Testis (tissue), 2 donors: ENCODE measurements at regions not wholly inside any gene's neighbourhood (a gene's known extent, or its start where the extent isn't known, plus 50 kb on each side); places are given as distances from the start of the nearest gene placed in this dataset.

Experiments
- DNase-seq: peaks from one replicate; pipeline ENCODE4 v3.0.0-alpha.2; 2019
- H3K27ac ChIP-seq, 2 donors: fragments of 200-600 bp; sonication (generic); one replicate each; pipeline ENCODE4 v1.5.1; 2019
- H3K27me3 ChIP-seq: fragments of 200-600 bp; sonication (generic); one replicate; pipeline ENCODE4 v1.5.1; 2019
- H3K36me3 ChIP-seq: fragments of 200-600 bp; sonication (generic); one replicate; pipeline ENCODE4 v1.5.1; 2017; ENCODE audit warnings: low read depth; ENCODE audit errors: missing control alignments
- H3K4me1 ChIP-seq: fragments of 200-600 bp; sonication (generic); one replicate; pipeline ENCODE4 v1.5.1; 2019
- H3K4me3 ChIP-seq, 2 donors: fragments of 200-600 bp; sonication (generic); one replicate each; pipeline ENCODE4 v1.5.1; 2017 to 2019
- H3K9me3 ChIP-seq: fragments of 200-600 bp; sonication (generic); one replicate; pipeline ENCODE4 v1.5.1; 2017
- POLR2A ChIP-seq: fragments of 450-650 bp; IDR thresholded peaks from one replicate; pipeline ENCODE4 v1.6.1; 2017; ENCODE audit warnings: antibody characterized with exemption, mild to moderate bottlenecking, moderate library complexity
- WGBS, 2 donors: methylation state at CpG; one replicate each; pipeline ENCODE4 v1.1.5; 2018; 5-methylcytosine and 5-hydroxymethylcytosine counted together
- intact Hi-C: fragments of 100-400 bp; cut with DNase I; formaldehyde crosslinking; loops from one replicate; pipeline ENCODE4 v1.15.1; 2023; ENCODE audit warnings: low total_unique reads
- TF ChIP-seq, protein P1 (sequence below), 3 experiments: fragments of 450-650 bp in 2 of 3; fragments of 200-600 bp in 1 of 3; sonication (generic) in 1 of 3; IDR thresholded peaks; one replicate each; pipeline ENCODE4 v1.5.1; 2016 to 2019; ENCODE audit warnings: antibody characterized with exemption in 3 of 3, mild to moderate bottlenecking in 2 of 3, moderate library complexity in 1 of 3

DNA sequence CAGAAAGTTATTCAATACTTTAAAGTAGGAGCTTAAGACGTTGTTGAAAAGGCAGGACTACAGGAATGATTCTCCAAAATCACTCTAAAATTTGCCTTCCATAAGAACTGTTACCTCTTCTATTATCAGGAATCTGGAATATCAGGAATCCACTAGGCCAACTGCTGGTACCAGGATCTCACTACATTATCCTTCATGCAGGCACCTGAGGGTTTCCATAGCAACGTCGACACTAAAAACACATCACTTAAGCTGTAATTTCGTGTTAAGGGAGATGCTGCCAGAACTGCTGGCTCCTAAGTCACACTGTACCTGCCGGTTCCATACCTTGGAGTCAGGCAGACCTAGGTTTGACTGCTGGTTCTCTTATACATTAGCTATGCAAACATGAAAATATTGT lies 139.7 kb upstream of the C1orf87 start:
- H3K36me3 ChIP-seq: no peaks in the 10 kb centered on the region
- no peak overlapping the region for H3K4me3 ChIP-seq
- H3K27me3 ChIP-seq: no peaks in the 10 kb centered on the region
- DNase-seq: no peak
- 74 to 83% methylated on average over 5 of the region's 5 CpGs for WGBS, 2 donors
- H3K9me3 ChIP-seq: no peaks in the 10 kb centered on the region
- no peaks in the 10 kb centered on the region for H3K4me1 ChIP-seq
- no peak for TF ChIP-seq POLR2A
- TF ChIP-seq, protein P1, sequence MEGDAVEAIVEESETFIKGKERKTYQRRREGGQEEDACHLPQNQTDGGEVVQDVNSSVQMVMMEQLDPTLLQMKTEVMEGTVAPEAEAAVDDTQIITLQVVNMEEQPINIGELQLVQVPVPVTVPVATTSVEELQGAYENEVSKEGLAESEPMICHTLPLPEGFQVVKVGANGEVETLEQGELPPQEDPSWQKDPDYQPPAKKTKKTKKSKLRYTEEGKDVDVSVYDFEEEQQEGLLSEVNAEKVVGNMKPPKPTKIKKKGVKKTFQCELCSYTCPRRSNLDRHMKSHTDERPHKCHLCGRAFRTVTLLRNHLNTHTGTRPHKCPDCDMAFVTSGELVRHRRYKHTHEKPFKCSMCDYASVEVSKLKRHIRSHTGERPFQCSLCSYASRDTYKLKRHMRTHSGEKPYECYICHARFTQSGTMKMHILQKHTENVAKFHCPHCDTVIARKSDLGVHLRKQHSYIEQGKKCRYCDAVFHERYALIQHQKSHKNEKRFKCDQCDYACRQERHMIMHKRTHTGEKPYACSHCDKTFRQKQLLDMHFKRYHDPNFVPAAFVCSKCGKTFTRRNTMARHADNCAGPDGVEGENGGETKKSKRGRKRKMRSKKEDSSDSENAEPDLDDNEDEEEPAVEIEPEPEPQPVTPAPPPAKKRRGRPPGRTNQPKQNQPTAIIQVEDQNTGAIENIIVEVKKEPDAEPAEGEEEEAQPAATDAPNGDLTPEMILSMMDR (IDR thresholded peaks at IDR 0.05): no peak
- intact Hi-C loops: no loop called here
- no peak overlapping the region for H3K27ac ChIP-seq

DNA sequence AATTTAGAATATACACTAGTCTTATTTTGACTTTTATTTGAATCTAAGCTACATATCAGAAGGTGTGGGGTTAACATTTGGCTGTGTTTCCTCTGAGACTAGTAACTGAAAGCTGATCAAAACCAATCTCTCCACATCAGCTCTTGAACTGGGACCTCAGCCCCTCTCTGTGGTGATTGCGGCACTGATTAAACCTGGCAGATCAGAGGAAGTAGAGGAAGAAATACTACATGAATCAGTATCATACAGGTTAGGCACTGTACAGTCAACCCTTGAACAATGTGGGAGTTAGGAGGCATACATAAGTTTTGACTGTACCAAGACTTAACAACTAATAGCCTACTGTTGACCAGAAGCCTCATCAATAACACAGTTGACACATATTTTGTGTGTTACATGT lies 122.5 kb upstream of the C1orf87 start:
- no peaks in the 10 kb centered on the region for H3K36me3 ChIP-seq
- 100% methylated on average over 1 of the region's 1 CpG for WGBS, 2 donors
- H3K4me3 ChIP-seq: no peak overlapping the region
- TF ChIP-seq, protein P1 (IDR thresholded peaks at IDR 0.05): no peak
- TF ChIP-seq POLR2A: no peak
- no peaks in the 10 kb centered on the region for H3K4me1 ChIP-seq
- intact Hi-C loops: no loop called here
- H3K27me3 ChIP-seq: no peaks in the 10 kb centered on the region
- H3K27ac ChIP-seq: no peak overlapping the region
- no peaks in the 10 kb centered on the region for H3K9me3 ChIP-seq
- no peak for DNase-seq

DNA sequence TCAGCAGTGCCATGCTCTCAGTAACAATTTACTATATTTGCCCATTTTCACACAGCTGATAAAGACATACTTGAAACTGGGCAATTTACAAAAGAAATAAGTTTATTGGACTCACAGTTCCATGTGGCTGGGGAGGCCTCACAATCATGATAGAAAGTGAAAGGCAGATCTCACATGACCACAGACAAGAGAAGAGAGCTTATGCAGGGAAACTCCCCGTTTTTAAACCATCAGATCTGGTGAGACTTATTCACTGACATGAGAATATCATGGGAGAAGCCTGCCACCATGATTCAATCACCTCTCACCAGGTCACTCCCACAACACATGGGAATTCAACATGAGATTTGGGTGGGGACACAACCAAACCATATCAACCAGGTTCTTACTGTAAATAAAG lies 112.1 kb upstream of the C1orf87 start:
- no peak overlapping the region for H3K27ac ChIP-seq
- H3K4me1 ChIP-seq: no peaks in the 10 kb centered on the region
- no peaks in the 10 kb centered on the region for H3K36me3 ChIP-seq
- WGBS, 2 donors: 56 to 59% methylated on average over 1 of the region's 1 CpG
- no peak for TF ChIP-seq POLR2A
- TF ChIP-seq, protein P1 (IDR thresholded peaks at IDR 0.05): no peak
- no peaks in the 10 kb centered on the region for H3K9me3 ChIP-seq
- intact Hi-C loops: no loop called here
- no peaks in the 10 kb centered on the region for H3K27me3 ChIP-seq
- DNase-seq: no peak
- no peak overlapping the region for H3K4me3 ChIP-seq

DNA sequence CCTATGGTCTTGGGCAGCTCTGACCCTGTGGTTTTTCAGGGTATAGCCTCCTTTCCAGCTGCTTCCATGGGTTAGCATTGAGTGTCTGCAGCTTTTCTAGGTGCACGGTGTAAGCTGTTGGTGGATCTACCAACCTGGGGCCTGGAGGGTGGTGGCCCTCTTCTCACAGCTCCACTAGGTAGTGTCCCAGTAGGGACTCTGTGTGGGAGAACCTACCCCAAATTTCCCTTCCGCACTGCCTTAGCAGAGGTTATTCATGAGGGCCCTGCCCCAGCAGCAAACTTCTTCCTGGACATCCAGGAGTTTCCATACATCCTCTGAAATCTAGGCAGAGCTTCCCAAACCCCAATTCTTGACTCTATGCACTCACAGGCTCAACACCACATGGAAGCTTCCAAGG lies 111.0 kb upstream of the C1orf87 start:
- H3K27me3 ChIP-seq: no peaks in the 10 kb centered on the region
- H3K36me3 ChIP-seq: no peaks in the 10 kb centered on the region
- no peaks in the 10 kb centered on the region for H3K4me1 ChIP-seq
- WGBS, 2 donors: 86 to 97% methylated on average over 2 of the region's 2 CpGs
- intact Hi-C loops: no loop called here
- no peak for DNase-seq
- H3K9me3 ChIP-seq: no peaks in the 10 kb centered on the region
- no peak overlapping the region for H3K4me3 ChIP-seq
- TF ChIP-seq POLR2A: no peak
- TF ChIP-seq, protein P1 (IDR thresholded peaks at IDR 0.05): no peak
- no peak overlapping the region for H3K27ac ChIP-seq

DNA sequence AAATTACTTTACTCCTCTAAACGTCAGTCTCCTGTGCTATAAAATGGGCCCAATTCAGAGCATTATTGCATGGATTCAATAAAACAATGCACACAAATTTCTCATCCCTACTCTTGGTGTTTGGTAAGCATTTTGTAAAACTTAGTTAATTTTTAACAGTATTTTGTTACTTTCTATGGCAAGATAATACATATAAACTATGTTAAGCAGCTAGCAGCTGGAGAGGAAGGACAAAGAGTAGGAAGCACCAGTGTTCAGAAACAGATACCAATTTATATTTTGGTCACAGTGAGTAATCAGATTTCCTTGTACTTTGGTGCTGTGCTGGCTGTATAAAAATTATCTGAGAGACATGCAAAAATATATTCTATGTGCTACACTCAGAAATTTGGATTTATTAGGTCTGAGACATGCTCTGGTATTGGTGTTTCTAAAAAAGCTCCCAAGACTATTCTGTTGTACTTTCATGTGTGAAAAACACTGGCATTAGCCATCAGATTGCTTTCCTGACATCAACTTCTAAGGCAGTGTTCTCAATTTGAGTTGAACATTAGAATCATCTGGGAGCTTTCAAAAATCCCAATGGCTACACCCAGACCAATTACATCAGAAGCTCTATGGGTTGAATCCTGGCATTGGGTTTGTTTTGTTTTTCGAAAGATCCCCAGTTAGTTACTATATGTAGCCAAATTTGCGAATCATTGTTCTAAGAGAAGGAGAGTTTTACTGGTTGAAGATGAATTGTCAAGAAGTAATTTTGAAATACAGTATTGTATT lies 100.3 kb upstream of the C1orf87 start:
- no peaks in the 10 kb centered on the region for H3K36me3 ChIP-seq
- DNase-seq: no peak
- no peaks in the 10 kb centered on the region for H3K27me3 ChIP-seq
- H3K4me1 ChIP-seq: no peaks in the 10 kb centered on the region
- no peak overlapping the region for H3K4me3 ChIP-seq
- H3K27ac ChIP-seq: no peak overlapping the region
- TF ChIP-seq, protein P1 (IDR thresholded peaks at IDR 0.05): no peak
- TF ChIP-seq POLR2A: no peak
- 87 to 89% methylated on average over 3 of the region's 3 CpGs for WGBS, 2 donors
- intact Hi-C loops: no loop called here
- no peaks in the 10 kb centered on the region for H3K9me3 ChIP-seq
